Left lung (tissue), 4 donors: ENCODE measurements at regions not wholly inside any gene's neighbourhood (a gene's known extent, or its start where the extent isn't known, plus 50 kb on each side); places are given as distances from the start of the nearest gene placed in this dataset.
"Not testable (repeated sequence)": the region's sequence is repeated elsewhere in the genome, so short reads cannot be mapped to it uniquely, and the experiment has no call there.

Experiments used
- ATAC-seq: fragments of 200-7000 bp; cut with Tn5 transposase; one replicate; pipeline ENCODE4 v1.9.1; 2020; ENCODE audit warnings: moderate library complexity
- DNase-seq, 4 donors: peaks; one replicate each; pipeline ENCODE4 v3.0.0-alpha.2; 2013 to 2020
- H3K27ac ChIP-seq, 2 donors: fragments of 200-600 bp; sonication (generic) in 1 of 2; one replicate each; pipeline versions ENCODE4 v1.5.0 to v1.8.0; 2020 to 2021
- H3K27me3 ChIP-seq, 2 donors: fragments of 200-600 bp; sonication (generic) in 1 of 2; one replicate each; pipeline versions ENCODE4 v1.5.0 to v1.8.0; 2020 to 2021
- H3K36me3 ChIP-seq, 2 donors: fragments of 200-600 bp; sonication (generic) in 1 of 2; one replicate each; pipeline versions ENCODE4 v1.5.0 to v1.8.0; 2020 to 2021
- H3K4me1 ChIP-seq, 2 donors: fragments of 200-600 bp; one replicate each; pipeline ENCODE4 v1.8.0; 2021
- H3K4me3 ChIP-seq, 2 donors: fragments of 200-600 bp; sonication (generic) in 1 of 2; one replicate each; pipeline versions ENCODE4 v1.5.0 to v1.8.0; 2020 to 2021; ENCODE audit warnings: mild to moderate bottlenecking in 1 of 2
- H3K9me3 ChIP-seq, 2 donors: fragments of 200-600 bp; sonication (generic) in 1 of 2; one replicate each; pipeline versions ENCODE4 v1.5.0 to v1.8.0; 2020 to 2021
- intact Hi-C, 2 donors: fragments of 100-400 bp; cut with DNase I; formaldehyde crosslinking; loops; one replicate each; pipeline versions ENCODE4 v1.11.2 to v1.14.2; 2022
- TF ChIP-seq, protein P1 (sequence below), 2 donors: fragments of 200-600 bp; sonication (generic) in 1 of 2; IDR thresholded peaks; one replicate each; pipeline versions ENCODE4 v1.5.0 to v1.8.0; 2021; ENCODE audit warnings: antibody characterized with exemption in 2 of 2
- donor health status: DM: no; HTN: yes; CAD: no.
- donor health status: DM: no; HTN: no; CAD: no.

DNA sequence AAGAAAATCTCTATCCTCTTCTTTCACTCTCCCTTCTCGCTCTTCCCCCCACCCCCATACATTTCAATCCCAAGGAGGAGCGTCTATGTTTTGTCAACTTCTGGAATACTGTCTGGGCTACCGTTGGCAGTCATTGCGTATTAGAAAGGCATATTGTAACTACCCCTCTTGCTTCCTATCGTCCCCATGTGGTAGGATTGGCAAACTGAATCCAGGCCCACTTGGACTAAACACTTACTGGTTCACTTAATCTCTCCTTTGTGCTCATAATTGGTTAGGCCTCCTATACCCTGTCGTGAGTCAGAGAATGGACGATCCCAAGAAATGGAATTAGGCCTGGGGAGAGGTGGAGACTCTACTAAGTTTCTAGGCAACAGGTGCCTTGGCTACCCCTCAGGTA lies 68.8 kb upstream of the SLC8A3 start:
- no peak for DNase-seq
- TF ChIP-seq, protein P1, sequence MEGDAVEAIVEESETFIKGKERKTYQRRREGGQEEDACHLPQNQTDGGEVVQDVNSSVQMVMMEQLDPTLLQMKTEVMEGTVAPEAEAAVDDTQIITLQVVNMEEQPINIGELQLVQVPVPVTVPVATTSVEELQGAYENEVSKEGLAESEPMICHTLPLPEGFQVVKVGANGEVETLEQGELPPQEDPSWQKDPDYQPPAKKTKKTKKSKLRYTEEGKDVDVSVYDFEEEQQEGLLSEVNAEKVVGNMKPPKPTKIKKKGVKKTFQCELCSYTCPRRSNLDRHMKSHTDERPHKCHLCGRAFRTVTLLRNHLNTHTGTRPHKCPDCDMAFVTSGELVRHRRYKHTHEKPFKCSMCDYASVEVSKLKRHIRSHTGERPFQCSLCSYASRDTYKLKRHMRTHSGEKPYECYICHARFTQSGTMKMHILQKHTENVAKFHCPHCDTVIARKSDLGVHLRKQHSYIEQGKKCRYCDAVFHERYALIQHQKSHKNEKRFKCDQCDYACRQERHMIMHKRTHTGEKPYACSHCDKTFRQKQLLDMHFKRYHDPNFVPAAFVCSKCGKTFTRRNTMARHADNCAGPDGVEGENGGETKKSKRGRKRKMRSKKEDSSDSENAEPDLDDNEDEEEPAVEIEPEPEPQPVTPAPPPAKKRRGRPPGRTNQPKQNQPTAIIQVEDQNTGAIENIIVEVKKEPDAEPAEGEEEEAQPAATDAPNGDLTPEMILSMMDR (IDR thresholded peaks at IDR 0.05): no peak
- Histone ChIP-seq H3K27me3 (peaks cover 24 to 59% of the 10 kb centered on the region in 2 donors), H3K4me1 (no peaks in the 10 kb centered on the region), H3K36me3 (no peaks in the 10 kb centered on the region), H3K9me3 (no peaks in the 10 kb centered on the region), H3K27ac (no peak overlapping the region), H3K4me3 (no peak overlapping the region)
- ATAC-seq: no peak
- intact Hi-C loops: no loop called here

DNA sequence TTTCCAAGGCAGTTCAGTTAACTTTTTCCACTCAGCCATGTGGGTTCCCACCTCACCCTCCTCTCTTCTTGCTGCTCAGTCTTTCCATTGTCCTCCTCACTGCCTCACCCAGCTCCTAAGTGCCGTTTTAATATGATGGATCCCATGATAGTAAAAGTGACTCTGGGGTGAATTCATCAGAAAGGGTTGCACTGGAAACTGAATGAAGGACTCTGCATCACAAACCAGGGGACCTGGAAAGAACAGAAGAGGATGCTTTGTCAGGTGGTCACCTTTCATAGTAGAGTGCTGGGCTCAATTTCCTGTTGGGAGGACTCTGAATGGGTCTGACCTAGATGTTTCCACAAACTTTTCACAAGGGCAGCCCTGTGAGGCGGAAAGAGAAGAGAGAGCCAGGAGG lies 67.8 kb upstream of the SLC8A3 start:
- TF ChIP-seq, protein P1 (IDR thresholded peaks at IDR 0.05): no peak

DNA sequence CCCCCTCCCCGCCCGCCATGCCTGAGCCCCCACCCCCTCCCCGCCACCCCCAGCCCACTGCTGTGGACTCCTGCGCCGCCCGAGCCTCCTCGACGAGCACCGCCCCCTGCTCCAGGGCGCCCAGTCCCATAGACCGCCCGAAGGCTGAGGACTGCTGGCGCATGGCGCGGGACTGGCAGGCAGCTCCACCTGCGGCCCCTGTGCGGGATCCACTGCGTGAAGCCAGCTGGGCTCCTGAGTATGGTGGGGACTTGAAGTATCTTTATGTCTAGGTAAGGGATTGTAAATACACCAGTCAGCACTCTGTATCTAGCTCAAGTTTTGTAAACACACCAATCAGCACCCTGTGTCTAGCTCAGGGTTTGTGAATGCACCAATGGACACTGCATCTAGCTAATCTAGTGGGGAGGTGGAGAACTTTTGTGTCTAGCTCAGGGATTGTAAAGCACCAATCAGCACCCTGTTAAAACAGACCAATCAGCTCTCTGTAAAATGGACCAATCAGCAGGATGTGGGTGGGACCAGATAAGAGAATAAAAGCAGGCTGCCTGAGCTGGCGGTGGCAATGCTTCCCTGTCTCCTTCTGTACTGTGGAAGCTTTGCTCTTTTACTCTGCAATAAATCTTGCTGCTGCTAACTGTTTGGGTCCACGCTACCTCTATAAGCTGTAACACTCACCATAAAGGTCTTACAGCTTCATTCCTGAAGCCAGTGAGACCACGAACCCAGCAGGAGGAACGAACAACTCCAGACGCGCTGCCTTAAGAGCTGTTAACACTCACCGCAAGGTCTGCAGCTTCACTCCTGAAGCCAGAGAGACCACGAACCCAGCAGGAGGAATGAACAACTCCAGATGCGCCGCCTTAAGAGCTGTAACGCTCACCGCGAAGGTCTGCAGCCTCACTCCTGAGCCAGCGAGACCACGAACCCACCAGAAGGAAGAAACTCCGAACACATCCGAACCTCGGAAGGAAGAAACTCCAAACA lies 66.6 kb upstream of the SLC8A3 start:
- peak in 3 of 4 donors; percentile 5 to 72 (median 16) for DNase-seq
- H3K27ac ChIP-seq, H3K4me3 ChIP-seq, intact Hi-C loops, H3K4me1 ChIP-seq, ATAC-seq, H3K36me3 ChIP-seq, H3K9me3 ChIP-seq: not testable (repeated sequence)
- peaks cover 24 to 68% of the 10 kb centered on the region in 2 donors for H3K27me3 ChIP-seq

More for the DNA sequence above, 67.8 kb upstream of the SLC8A3 start:
- Histone ChIP-seq H3K36me3 (no peaks in the 10 kb centered on the region), H3K4me1 (no peaks in the 10 kb centered on the region), H3K4me3 (no peak overlapping the region), H3K9me3 (no peaks in the 10 kb centered on the region), H3K27ac (no peak overlapping the region), H3K27me3 (peaks cover 24 to 68% of the 10 kb centered on the region in 2 donors)
- no peak for DNase-seq
- no peak for ATAC-seq
- intact Hi-C loops: no loop called here

- H3K27me3 ChIP-seq: peaks cover 24 to 68% of the 10 kb centered on the region in 2 donors
- H3K27ac ChIP-seq: no peak overlapping the region
- intact Hi-C loops: no loop called here
- H3K9me3 ChIP-seq: no peaks in the 10 kb centered on the region
- TF ChIP-seq, protein P1 (IDR thresholded peaks at IDR 0.05): no peak
- DNase-seq (peak; percentile 16 to 84 (median 44)), ATAC-seq (peak; percentile 81)
- peak overlapping the region in 1 of 2 donors; percentile 35 for H3K4me3 ChIP-seq
- H3K4me1 ChIP-seq: no peaks in the 10 kb centered on the region
- H3K36me3 ChIP-seq: no peaks in the 10 kb centered on the region
Observed at GRCh38 chr14:70254476-70254961, 65.8 kb upstream of the SLC8A3 start.

- H3K4me1 ChIP-seq, H3K36me3 ChIP-seq, DNase-seq, intact Hi-C loops, H3K9me3 ChIP-seq, H3K4me3 ChIP-seq, H3K27ac ChIP-seq, ATAC-seq: not testable (repeated sequence)
- H3K27me3 ChIP-seq: peaks cover 24 to 65% of the 10 kb centered on the region in 2 donors
Observed at GRCh38 chr14:70253547-70253946, 64.8 kb upstream of the SLC8A3 start.

DNA sequence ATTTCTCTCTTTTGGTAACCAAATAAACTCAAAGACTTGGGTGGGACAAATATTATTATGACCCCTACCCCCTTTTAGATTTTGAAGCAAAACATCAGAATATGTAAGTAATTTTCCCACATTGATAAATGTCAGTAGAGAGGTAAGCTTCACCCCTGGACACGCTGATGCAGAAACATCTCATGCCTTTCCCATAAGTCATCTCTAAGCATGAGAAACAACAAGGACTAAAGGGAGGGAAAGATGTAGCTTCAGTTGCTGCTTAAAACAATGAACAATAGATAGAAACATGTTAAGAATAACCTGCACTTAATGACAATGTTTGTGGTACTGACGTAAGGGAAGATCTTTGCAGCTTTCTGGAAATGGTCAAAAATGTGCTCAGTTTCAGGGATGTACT lies 56.3 kb upstream of the SLC8A3 start:
- Histone ChIP-seq H3K27ac (no peak overlapping the region), H3K27me3 (no peaks in the 10 kb centered on the region), H3K4me3 (no peak overlapping the region), H3K9me3 (no peaks in the 10 kb centered on the region), H3K4me1 (no peaks in the 10 kb centered on the region), H3K36me3 (no peaks in the 10 kb centered on the region)
- intact Hi-C loops: no loop called here
- DNase-seq (no peak), ATAC-seq (no peak)
- TF ChIP-seq, protein P1 (IDR thresholded peaks at IDR 0.05): no peak
